MCF 10A (cell line): ENCODE measurements at regions not wholly inside any gene's neighbourhood (a gene's known extent, or its start where the extent isn't known, plus 50 kb on each side); places are given as distances from the start of the nearest gene placed in this dataset.
A peak's percentile ranks its signal among the peaks of the same experiment; 100 is the strongest.
"Not testable (repeated sequence)": the region's sequence is repeated elsewhere in the genome, so short reads cannot be mapped to it uniquely, and the experiment has no call there.

Experiments used
- BruUV-seq: library from RNA; stranded (reverse); fragments of 400-500 nt; replicated peaks from 2 replicates; lab custom pipeline; 2021; lab: Mats Ljungman, UMichigan
- CTCF ChIA-PET: fragments of 300-600 bp; sonication (Branson Sonifier 250); formaldehyde crosslinking; extraction: SDS; loops from one replicate; lab custom pipeline; 2021; ENCODE audit warnings: antibody characterized with exemption, inconsistent platforms; lab: Yijun Ruan, JAX
- POLR2A ChIA-PET: fragments of 300-600, 350-650 bp; sonication (Branson Sonifier 250); formaldehyde crosslinking; extraction: SDS; loops from one replicate; lab custom pipeline; 2020; ENCODE audit warnings: antibody characterized with exemption, inconsistent platforms; lab: Yijun Ruan, JAX
- DNase-seq: peaks from one replicate; pipeline ENCODE4 v3.0.0-alpha.2; 2018; ENCODE audit not compliant: unreplicated experiment
- H3K27ac Mint-ChIP-seq: one replicate; pipeline ENCODE4 v1.8.0; 2022; ENCODE audit warnings: mild to moderate bottlenecking, low read depth, mixed read lengths; ENCODE audit not compliant: unreplicated experiment
- H3K27me3 Mint-ChIP-seq: one replicate; pipeline ENCODE4 v1.8.0; 2022; ENCODE audit warnings: mixed read lengths; ENCODE audit not compliant: insufficient read depth, unreplicated experiment
- H3K36me3 Mint-ChIP-seq: one replicate; pipeline ENCODE4 v1.8.0; 2022; ENCODE audit warnings: mild to moderate bottlenecking, moderate library complexity, mixed read lengths; ENCODE audit not compliant: insufficient read depth, unreplicated experiment
- H3K4me1 Mint-ChIP-seq: one replicate; pipeline ENCODE4 v1.8.0; 2022; ENCODE audit warnings: mixed read lengths; ENCODE audit not compliant: insufficient read depth, unreplicated experiment
- H3K4me3 Mint-ChIP-seq: one replicate; pipeline ENCODE4 v1.8.0; 2022; ENCODE audit warnings: mild to moderate bottlenecking, moderate library complexity, mixed read lengths; ENCODE audit not compliant: unreplicated experiment
- H3K9me3 Mint-ChIP-seq: one replicate; pipeline ENCODE4 v1.8.0; 2022; ENCODE audit warnings: mixed read lengths; ENCODE audit not compliant: unreplicated experiment
- intact Hi-C: fragments of 100-400 bp; cut with micrococcal nuclease; formaldehyde crosslinking; loops from 2 replicates; pipeline ENCODE4 v1.14.1; 2022

DNA sequence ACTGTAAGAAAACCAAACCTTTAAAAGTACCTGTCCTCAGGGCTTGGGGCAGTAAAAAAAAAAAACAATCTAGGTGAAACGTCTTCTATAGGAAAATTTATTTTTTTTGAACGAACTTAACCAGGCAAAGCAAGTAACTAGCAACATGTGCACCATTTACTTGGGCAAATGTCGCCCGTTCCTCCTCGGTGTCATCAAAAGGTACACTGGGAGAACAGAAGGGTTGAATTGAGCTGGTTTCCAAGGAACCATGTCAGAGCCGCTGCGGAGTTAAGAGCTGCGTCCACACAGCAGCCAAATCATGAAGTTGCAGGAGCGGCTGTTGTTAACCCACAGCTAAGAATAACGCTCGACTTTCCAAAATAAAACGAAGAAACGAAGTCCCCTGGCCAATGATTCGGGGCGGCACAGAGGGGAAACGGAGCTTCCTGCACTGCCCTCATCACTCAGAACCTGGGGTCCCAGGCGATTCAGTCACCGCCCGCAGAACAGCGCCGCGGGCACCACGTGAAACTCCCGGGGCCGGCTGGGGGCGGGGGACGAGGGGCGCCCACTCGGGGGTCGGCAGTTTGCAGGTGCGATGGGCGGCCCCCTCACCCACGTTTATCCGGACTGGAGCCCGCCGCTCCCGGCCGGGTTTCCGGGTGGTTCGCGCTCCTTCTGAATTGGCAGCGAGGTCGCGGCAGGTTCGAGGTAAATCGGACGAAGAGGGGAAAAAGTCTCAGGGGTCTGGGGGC is 53.6 kb upstream of the PLGLB1 start:
- H3K9me3 Mint-ChIP-seq, H3K36me3 Mint-ChIP-seq, H3K27me3 Mint-ChIP-seq, CTCF ChIA-PET, intact Hi-C loops, BruUV-seq, POLR2A ChIA-PET, H3K4me1 Mint-ChIP-seq, H3K27ac Mint-ChIP-seq: not testable (repeated sequence)
- H3K4me3 Mint-ChIP-seq = peak overlapping the region; percentile 76
- DNase-seq = peak; percentile 3

DNA sequence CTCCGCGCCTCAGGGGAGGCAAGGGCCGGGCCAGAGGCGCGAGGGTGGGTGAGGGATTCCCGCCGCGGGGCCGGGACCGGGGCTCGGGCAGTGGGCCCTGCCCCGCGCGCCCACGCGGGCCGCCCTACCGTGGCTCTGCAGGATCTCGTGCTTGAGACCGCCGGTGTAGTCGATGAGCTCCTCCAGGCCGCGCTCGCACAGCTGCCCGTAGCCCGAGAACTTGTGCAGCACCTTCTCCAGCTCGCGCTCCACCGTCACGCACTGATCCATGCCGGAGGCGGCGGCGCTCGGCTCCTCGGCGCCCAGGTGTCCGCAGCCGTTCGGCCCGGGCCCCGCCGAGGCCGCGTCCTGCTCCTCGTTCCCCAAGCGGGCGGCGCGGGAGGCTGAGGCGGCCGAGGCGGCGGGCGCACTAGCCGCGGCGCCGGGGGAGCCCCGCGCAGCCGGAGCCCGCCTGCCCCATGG is 54.2 kb upstream of the PLGLB1 start:
- DNase-seq = peak; percentile 26
- BruUV-seq, H3K27me3 Mint-ChIP-seq, H3K9me3 Mint-ChIP-seq, H3K36me3 Mint-ChIP-seq, POLR2A ChIA-PET, intact Hi-C loops, H3K4me1 Mint-ChIP-seq, CTCF ChIA-PET: not testable (repeated sequence)
- Mint-ChIP-seq H3K27ac (peak overlapping the region; percentile 89), H3K4me3 (peak overlapping the region; percentile 76)

DNA sequence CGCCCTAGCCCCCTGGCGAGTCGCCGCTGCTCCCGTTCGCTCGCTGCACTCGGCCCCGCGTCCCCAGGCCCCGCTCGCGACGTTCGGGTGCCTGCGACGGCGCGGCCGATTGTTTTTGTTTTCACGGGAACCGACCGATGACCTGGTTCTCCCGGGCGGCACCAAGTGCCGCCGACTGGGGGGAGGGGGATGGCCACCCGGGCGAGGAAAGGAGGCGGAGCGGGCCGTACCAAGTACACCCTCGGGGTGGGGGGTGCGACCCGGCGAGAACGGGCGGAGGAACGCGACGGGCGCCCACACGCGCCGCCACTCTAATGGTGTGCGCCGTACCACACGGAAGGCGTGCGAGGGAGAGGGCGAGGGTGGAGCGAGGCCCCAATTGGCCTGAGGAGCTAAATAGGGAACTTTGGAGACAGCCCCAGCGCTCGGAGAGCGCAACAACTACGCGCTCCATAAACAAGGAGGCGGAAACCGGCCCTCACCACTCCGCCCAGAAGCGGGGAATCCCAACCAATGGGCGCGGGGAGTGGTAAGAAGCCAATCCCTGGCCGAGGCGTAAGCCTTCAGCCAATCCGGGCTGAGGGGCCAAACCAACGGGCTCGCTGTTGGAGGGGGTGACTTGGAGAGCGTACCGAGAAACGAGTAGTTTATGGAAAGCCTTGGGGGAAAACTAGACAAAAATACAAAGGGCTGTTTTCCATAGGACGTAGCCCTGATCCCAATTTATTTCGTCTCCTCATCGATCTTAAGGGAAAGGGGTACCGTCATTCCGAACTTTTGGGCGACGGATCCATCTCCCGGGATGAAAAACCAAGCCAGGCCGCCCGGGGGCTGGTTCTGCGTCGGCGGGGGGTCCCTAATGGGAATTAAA is 54.8 kb upstream of the PLGLB1 start:
- H3K9me3 Mint-ChIP-seq, BruUV-seq, intact Hi-C loops, POLR2A ChIA-PET, H3K27me3 Mint-ChIP-seq, CTCF ChIA-PET, H3K36me3 Mint-ChIP-seq, H3K4me1 Mint-ChIP-seq: not testable (repeated sequence)
- Mint-ChIP-seq H3K4me3 (peak overlapping the region; percentile 76), H3K27ac (peak overlapping the region; percentile 89)
- DNase-seq = peak; percentile 81

DNA sequence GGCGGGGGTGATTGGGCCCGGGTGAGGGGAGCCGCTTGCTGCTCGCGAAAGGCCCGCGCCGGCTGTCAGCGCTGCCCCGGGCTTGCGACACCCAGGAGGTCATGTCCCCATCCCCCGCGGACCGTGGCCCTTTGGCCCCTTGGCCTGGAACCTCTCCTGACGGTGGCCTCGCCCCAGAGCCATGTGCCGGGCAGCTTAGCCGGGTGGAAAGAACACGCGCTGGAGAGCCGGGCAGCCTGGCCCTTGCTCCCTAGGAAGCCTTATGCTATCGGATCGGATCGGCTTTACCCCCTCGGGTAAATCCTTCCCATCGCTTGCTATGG is 55.4 kb upstream of the PLGLB1 start:
- CTCF ChIA-PET = not testable (repeated sequence)

DNA sequence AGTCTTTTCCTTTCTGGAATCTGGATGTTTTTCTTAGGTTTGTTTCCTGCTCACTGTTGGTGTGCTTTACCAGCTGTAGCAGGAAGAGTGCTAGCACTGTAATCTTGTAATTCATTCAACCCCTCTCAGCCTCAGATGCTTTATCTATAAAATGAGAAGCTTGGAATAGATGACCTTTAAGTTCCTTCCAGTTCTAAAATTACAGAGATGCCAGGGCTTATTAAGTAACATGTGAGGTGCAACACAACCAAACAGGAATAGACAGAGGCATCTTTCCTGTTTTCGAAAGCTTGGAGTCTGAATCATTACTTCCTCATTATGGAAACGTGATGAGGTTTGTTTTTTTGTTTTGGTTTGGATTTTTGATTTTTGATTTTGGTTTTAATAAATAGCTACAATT is 60.1 kb upstream of the PLGLB1 start:
- H3K4me3 Mint-ChIP-seq, DNase-seq, POLR2A ChIA-PET, BruUV-seq, H3K27me3 Mint-ChIP-seq, H3K27ac Mint-ChIP-seq, CTCF ChIA-PET, H3K36me3 Mint-ChIP-seq, H3K4me1 Mint-ChIP-seq, H3K9me3 Mint-ChIP-seq, intact Hi-C loops: not testable (repeated sequence)

More for the DNA sequence above, 55.4 kb upstream of the PLGLB1 start:
- POLR2A ChIA-PET, H3K36me3 Mint-ChIP-seq, DNase-seq, intact Hi-C loops, H3K4me1 Mint-ChIP-seq, H3K27me3 Mint-ChIP-seq, H3K9me3 Mint-ChIP-seq: not testable (repeated sequence)
- H3K4me3 Mint-ChIP-seq = peak overlapping the region; percentile 76
- BruUV-seq = TSS peak; percentile 96
- H3K27ac Mint-ChIP-seq = peak overlapping the region; percentile 89

DNA sequence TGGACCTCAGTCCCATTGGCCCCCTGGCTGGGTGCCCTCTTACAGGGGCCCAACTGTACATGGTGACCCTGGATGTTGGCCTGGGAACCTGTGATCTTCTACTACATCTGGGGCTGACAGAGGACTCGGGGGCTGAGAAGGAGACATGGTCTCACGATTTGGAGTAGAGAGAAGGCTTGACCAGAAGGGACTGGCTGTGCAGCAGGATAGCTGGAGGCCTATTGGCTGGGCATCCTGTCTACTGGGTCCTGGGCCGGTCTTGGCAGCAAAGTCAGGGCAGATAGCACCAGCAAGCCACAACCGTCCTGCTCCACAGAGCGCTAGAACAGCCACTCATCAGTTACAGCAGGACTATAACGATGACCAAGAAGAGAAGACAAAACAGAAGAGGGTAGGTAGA is 66.4 kb upstream of the PLGLB1 start:
- CTCF ChIA-PET, H3K4me3 Mint-ChIP-seq, H3K27ac Mint-ChIP-seq, H3K4me1 Mint-ChIP-seq, H3K36me3 Mint-ChIP-seq, DNase-seq, intact Hi-C loops, BruUV-seq, POLR2A ChIA-PET, H3K27me3 Mint-ChIP-seq: not testable (repeated sequence)
- H3K9me3 Mint-ChIP-seq = peaks cover 14% of the 10 kb centered on the region

DNA sequence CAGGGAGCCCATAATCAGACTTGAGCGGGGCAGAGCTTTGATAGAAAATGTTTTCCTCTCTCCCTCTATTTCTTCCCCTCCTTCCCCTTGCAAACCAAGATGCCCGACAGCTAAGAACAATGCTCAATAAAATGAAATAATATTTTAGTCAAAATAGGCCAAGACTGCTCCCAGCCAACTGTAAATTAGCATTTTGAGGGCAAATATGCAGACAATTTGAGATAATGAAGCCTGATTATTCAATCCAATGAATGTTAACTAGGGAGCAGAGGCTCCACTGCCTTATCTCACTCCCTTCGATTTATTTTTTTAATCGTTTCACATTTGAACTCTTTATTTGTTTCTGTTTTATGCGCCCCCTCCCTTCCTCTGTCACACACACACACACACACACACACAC is 67.8 kb upstream of the PLGLB1 start:
- POLR2A ChIA-PET, CTCF ChIA-PET, H3K4me3 Mint-ChIP-seq, BruUV-seq, H3K4me1 Mint-ChIP-seq, intact Hi-C loops, H3K27me3 Mint-ChIP-seq, H3K36me3 Mint-ChIP-seq, H3K27ac Mint-ChIP-seq, DNase-seq: not testable (repeated sequence)
- peaks cover 14% of the 10 kb centered on the region for H3K9me3 Mint-ChIP-seq

DNA sequence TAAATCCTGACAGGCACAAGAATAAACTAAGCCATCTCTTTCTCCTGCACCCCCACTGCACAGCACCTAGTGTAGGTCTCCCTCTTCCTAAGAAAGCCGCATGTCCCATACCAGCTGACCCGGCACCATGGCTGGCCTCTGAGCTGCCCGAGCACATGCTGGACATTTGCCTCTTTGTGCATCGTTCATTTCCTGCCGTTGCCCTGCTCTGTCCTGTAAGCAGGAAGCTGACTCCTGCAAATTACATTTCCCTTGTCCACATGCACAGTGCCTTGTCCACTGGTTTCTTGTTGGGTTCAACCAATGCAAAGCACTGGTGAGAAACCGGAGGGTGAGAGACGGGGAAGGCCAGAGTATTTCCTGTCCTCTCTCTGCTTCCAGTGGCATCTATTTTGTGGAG is 71.6 kb upstream of the PLGLB1 start:
- intact Hi-C loops, BruUV-seq, DNase-seq, H3K27me3 Mint-ChIP-seq, H3K27ac Mint-ChIP-seq, CTCF ChIA-PET, POLR2A ChIA-PET, H3K36me3 Mint-ChIP-seq, H3K4me3 Mint-ChIP-seq, H3K4me1 Mint-ChIP-seq, H3K9me3 Mint-ChIP-seq: not testable (repeated sequence)

DNA sequence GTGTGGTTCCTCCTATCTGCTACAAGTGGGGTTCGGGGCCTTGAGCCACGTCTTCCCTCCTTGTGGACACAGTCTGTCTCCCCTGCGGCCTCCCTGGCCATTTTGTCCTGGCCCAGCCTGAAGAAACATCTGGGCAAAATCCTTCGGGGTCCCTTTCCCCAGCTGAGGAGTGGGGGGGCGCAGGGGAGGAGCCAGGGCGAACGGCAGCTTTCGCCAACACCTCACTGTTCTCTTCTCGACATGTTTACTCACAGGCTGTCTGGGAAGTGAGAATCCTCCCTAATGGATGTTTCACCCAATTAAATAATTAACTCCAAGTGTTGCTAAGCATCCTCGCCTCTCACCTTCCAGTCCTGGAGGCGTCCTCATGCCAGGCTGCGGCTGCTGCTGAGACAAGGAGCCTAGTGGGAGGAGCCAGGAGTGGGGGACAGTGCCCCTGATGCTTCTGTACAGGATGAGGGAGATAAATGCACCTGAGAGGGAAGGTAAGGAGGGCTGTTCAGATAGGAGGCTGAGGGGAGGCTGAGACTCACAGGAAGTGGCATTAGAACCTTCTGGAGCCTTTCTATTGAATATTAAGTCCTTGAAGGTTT is 72.4 kb upstream of the PLGLB1 start:
- CTCF ChIA-PET, H3K4me3 Mint-ChIP-seq, intact Hi-C loops, H3K9me3 Mint-ChIP-seq, H3K4me1 Mint-ChIP-seq, DNase-seq, POLR2A ChIA-PET, H3K36me3 Mint-ChIP-seq, H3K27ac Mint-ChIP-seq, H3K27me3 Mint-ChIP-seq, BruUV-seq: not testable (repeated sequence)
